Activated CD8-positive, alpha-beta T cell treated with anti-CD3 and anti-CD28 coated beads for 36 hours (primary cell): ENCODE measurements at regions not wholly inside any gene's neighbourhood (a gene's known extent, or its start where the extent isn't known, plus 50 kb on each side); places are given as distances from the start of the nearest gene placed in this dataset.
"Not testable (repeated sequence)": the region's sequence is repeated elsewhere in the genome, so short reads cannot be mapped to it uniquely, and the experiment has no call there.

Source experiments
- ATAC-seq: fragments of 200-7000 bp; cut with Tn5 transposase; one replicate; pipeline ENCODE4 v1.10.0; 2021; ENCODE audit warnings: mild to moderate bottlenecking, moderate library complexity
- CTCF ChIA-PET: fragments of 350-600 bp; sonication (Branson Sonifier 250); formaldehyde crosslinking; loops from one replicate; lab custom pipeline; 2021; ENCODE audit warnings: antibody characterized with exemption; lab: Charles Lee
- POLR2A ChIA-PET: fragments of 350-600 bp; sonication (Branson Sonifier 250); formaldehyde crosslinking; loops from one replicate; lab custom pipeline; 2021; ENCODE audit warnings: antibody characterized with exemption; lab: Charles Lee
- DNase-seq: peaks from one replicate; pipeline ENCODE4 v3.0.0-alpha.2; 2020
- H3K27ac Mint-ChIP-seq: one replicate; pipeline ENCODE4 v1.8.0; 2021; ENCODE audit warnings: mild to moderate bottlenecking, mixed read lengths
- H3K27me3 Mint-ChIP-seq: one replicate; pipeline ENCODE4 v1.8.0; 2021; ENCODE audit warnings: mixed read lengths
- H3K36me3 Mint-ChIP-seq: one replicate; pipeline ENCODE4 v1.8.0; 2021; ENCODE audit warnings: low read depth, mixed read lengths
- H3K4me1 Mint-ChIP-seq: one replicate; pipeline ENCODE4 v1.8.0; 2021; ENCODE audit warnings: low read depth, mixed read lengths
- H3K4me3 Mint-ChIP-seq: one replicate; pipeline ENCODE4 v1.8.0; 2021; ENCODE audit warnings: mild to moderate bottlenecking, moderate library complexity, mixed read lengths
- H3K9me3 Mint-ChIP-seq: one replicate; pipeline ENCODE4 v1.8.0; 2021; ENCODE audit warnings: mixed read lengths
- intact Hi-C: fragments of 100-400 bp; cut with micrococcal nuclease; formaldehyde crosslinking; loops from one replicate; pipeline ENCODE4 v1.10.0; 2022
- TF ChIP-seq, protein P1 (sequence below): fragments of 200-600 bp; IDR thresholded peaks from one replicate; pipeline ENCODE4 v1.8.0; 2022; ENCODE audit warnings: antibody characterized with exemption, mild to moderate bottlenecking

DNA sequence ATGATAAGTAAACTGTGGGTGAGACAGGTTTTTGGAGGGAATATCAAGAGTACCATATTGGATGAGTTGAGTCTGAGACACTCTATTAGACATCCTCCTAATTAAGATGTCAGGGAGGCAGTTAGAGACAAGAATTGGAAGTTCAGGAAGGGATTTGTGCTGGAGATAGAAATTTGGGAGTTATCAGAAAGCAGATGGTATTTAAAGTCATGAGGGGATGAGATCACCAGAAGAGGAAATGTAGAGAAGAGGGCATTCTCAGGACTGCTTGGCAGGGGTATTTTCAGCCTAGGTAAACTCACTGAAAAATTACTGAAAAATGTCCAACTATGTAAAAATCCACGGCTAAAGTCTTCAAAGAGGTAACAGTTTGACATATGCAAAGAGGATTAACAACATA is 161.6 kb upstream of the PGRMC2 start:
- peaks cover 5% of the 10 kb centered on the region for H3K27me3 Mint-ChIP-seq
- CTCF ChIA-PET: no interaction called here
- H3K4me3 Mint-ChIP-seq: no peak overlapping the region
- H3K4me1 Mint-ChIP-seq: peaks cover 7% of the 10 kb centered on the region
- TF ChIP-seq, protein P1, sequence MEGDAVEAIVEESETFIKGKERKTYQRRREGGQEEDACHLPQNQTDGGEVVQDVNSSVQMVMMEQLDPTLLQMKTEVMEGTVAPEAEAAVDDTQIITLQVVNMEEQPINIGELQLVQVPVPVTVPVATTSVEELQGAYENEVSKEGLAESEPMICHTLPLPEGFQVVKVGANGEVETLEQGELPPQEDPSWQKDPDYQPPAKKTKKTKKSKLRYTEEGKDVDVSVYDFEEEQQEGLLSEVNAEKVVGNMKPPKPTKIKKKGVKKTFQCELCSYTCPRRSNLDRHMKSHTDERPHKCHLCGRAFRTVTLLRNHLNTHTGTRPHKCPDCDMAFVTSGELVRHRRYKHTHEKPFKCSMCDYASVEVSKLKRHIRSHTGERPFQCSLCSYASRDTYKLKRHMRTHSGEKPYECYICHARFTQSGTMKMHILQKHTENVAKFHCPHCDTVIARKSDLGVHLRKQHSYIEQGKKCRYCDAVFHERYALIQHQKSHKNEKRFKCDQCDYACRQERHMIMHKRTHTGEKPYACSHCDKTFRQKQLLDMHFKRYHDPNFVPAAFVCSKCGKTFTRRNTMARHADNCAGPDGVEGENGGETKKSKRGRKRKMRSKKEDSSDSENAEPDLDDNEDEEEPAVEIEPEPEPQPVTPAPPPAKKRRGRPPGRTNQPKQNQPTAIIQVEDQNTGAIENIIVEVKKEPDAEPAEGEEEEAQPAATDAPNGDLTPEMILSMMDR: no peak
- ATAC-seq (no peak), DNase-seq (no peak)
- intact Hi-C loops: no loop called here
- no peak overlapping the region for H3K27ac Mint-ChIP-seq
- peaks cover 8% of the 10 kb centered on the region for H3K9me3 Mint-ChIP-seq
- H3K36me3 Mint-ChIP-seq: peaks cover 4% of the 10 kb centered on the region
- POLR2A ChIA-PET: no interaction called here

DNA sequence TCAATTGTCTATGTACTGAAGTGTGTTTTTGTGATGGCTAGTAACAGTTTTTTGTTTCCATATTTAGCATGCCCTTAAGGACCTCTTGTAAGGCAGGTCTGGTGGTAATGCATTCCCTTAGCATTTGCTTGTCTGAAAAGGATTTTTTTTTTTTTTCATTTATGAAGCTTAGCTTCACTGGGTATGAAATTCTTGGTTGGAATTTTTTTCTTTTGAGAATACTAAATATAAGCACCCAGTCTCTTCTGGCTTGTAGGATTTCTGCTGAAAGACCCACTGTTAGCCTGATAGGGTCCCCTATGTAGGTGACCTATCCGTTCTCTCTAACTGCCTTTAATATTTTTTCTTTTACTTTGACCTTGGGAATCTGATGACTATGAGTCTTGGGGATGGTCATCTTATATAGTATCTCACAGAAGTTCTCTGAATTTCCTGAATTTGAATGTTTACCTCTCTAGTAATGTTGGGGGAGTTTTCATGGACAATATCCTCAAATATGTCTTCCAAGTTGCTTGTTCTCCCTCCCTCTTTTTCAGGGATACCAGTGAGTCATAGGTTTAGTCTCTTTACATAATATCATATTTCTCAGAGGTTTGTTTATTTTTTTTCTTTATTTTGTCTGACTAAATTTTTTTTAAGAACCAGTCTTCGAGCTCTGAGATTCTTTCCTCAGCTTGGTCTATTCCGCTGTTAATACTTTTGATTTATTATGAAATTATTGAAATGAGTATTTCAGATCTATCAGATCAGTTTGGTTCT is 157.1 kb upstream of the PGRMC2 start:
- Mint-ChIP-seq H3K4me3 (no peak overlapping the region), H3K27ac (no peak overlapping the region), H3K9me3 (peaks cover 17% of the 10 kb centered on the region), H3K27me3 (peaks cover 2% of the 10 kb centered on the region), H3K4me1 (no peaks in the 10 kb centered on the region), H3K36me3 (peaks cover 12% of the 10 kb centered on the region)
- ATAC-seq (no peak), DNase-seq (no peak)
- intact Hi-C loops: no loop called here
- ChIA-PET POLR2A (no interaction called here), CTCF (no interaction called here)
- TF ChIP-seq, protein P1: no peak

GRCh38 chr4:128440923-128441322 is 153.3 kb upstream of the PGRMC2 start:
- ATAC-seq (no peak), DNase-seq (no peak)
- no peak overlapping the region for H3K27ac Mint-ChIP-seq
- CTCF ChIA-PET: no interaction called here
- intact Hi-C loops: no loop called here
- H3K36me3 Mint-ChIP-seq: peaks cover 19% of the 10 kb centered on the region
- no peaks in the 10 kb centered on the region for H3K27me3 Mint-ChIP-seq
- H3K9me3 Mint-ChIP-seq: peaks cover 23% of the 10 kb centered on the region
- POLR2A ChIA-PET: no interaction called here
- TF ChIP-seq, protein P1: no peak
- H3K4me1 Mint-ChIP-seq: no peaks in the 10 kb centered on the region
- no peak overlapping the region for H3K4me3 Mint-ChIP-seq

GRCh38 chr4:128437023-128437422 is 149.4 kb upstream of the PGRMC2 start:
- H3K27ac Mint-ChIP-seq, POLR2A ChIA-PET, H3K4me3 Mint-ChIP-seq, H3K4me1 Mint-ChIP-seq, intact Hi-C loops, ATAC-seq, H3K27me3 Mint-ChIP-seq, CTCF ChIA-PET, H3K9me3 Mint-ChIP-seq, DNase-seq: not testable (repeated sequence)
- peaks cover 14% of the 10 kb centered on the region for H3K36me3 Mint-ChIP-seq

DNA sequence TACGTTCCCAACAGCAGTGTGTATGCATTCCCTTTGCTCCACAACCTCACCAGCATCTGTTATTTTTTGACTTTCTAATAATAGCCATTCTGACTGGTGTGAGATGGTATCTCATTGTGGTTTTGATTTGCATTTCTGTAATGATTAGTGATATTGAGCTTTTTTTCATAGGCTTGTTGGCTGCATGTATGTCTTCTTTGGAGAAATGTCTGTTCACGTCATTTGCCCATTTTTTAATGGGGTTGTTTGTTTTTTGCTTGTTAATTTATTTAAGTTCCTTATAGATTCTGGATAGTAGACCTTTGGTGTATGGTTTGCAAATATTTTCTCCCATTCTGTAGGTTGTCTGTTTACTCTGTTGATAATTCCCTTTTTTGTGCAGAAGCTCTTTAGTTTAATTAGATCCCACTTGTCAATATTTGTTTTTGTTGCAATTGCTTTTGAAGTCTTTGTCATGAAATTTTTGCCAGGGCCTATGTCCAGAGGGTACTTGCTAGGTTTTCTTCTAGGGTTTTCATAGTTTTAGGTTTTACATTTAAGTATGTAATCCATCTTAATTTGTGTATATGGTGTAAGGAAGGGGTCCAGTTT is 141.5 kb upstream of the PGRMC2 start:
- H3K4me1 Mint-ChIP-seq: not testable (repeated sequence)

DNA sequence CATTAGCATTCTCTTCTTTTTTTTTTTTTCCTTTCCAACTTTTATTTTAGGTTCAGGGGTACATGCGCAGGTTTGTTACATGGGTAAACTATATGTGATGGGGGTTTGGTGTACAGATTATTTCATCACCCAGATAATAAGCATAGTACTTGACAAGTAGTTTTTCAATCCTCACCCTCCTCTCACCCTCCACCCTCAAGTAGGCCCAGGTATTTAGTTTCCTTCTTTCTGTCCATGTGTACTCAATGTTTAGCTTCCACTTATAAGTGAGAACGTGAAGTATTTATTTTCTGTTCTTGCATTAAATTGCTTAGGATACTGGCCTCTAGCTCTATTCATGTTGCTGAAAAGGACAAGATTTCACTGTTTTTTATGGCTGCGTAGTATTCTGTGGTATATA is 140.8 kb upstream of the PGRMC2 start:
- Mint-ChIP-seq H3K9me3 (peaks cover 3% of the 10 kb centered on the region), H3K4me1 (no peaks in the 10 kb centered on the region), H3K27me3 (no peaks in the 10 kb centered on the region), H3K4me3 (no peak overlapping the region), H3K36me3 (peaks cover 2% of the 10 kb centered on the region), H3K27ac (no peak overlapping the region)
- intact Hi-C loops: no loop called here
- ATAC-seq (no peak), DNase-seq (no peak)
- POLR2A ChIA-PET: no interaction called here
- TF ChIP-seq, protein P1: no peak
- CTCF ChIA-PET: interaction anchor here (1.1 kb wide), 1 partner anchor 14 kb away, joined by 3 read pairs; no protein-coding TSS in a partner anchor

More for the DNA sequence above, 141.5 kb upstream of the PGRMC2 start:
- H3K36me3 Mint-ChIP-seq, DNase-seq, CTCF ChIA-PET, POLR2A ChIA-PET, intact Hi-C loops, H3K27ac Mint-ChIP-seq, H3K4me3 Mint-ChIP-seq, ATAC-seq, H3K27me3 Mint-ChIP-seq, H3K9me3 Mint-ChIP-seq: not testable (repeated sequence)
